Bronchial epithelial cell (primary cell): ENCODE measurements at regions not wholly inside any gene's neighbourhood (a gene's known extent, or its start where the extent isn't known, plus 50 kb on each side); places are given as distances from the start of the nearest gene placed in this dataset.
A peak's percentile ranks its signal among the peaks of the same experiment; 100 is the strongest.

Experiments used
- DNase-seq: peaks from one replicate; pipeline ENCODE4 v3.0.0-alpha.2; 2010; ENCODE audit warnings: low read depth
- FAIRE-seq: peaks from 2 replicates; lab custom pipeline; 2011; peaks lifted over from hg19 to GRCh38; lab: Jason Lieb, UNC
- H3K27me3 ChIP-seq: 2 replicates; pipeline ENCODE4 v1.5.1; 2011; ENCODE audit warnings: low read length; ENCODE audit not compliant: control insufficient read depth, insufficient read depth
- H3K36me3 ChIP-seq: 2 replicates; pipeline ENCODE4 v1.5.1; 2011; ENCODE audit warnings: low read length; ENCODE audit not compliant: control insufficient read depth, insufficient read depth
- H3K4me3 ChIP-seq: 2 replicates; pipeline ENCODE4 v1.5.1; 2011; ENCODE audit warnings: mild to moderate bottlenecking, low read depth, low read length, control low read depth
- CTCF ChIP-seq: IDR thresholded peaks from 2 replicates; pipeline ENCODE4 v1.5.1; 2011; ENCODE audit warnings: mild to moderate bottlenecking, moderate library complexity, low read length, control low read depth, inconsistent platforms; ENCODE audit not compliant: insufficient read depth, severe bottlenecking

DNA sequence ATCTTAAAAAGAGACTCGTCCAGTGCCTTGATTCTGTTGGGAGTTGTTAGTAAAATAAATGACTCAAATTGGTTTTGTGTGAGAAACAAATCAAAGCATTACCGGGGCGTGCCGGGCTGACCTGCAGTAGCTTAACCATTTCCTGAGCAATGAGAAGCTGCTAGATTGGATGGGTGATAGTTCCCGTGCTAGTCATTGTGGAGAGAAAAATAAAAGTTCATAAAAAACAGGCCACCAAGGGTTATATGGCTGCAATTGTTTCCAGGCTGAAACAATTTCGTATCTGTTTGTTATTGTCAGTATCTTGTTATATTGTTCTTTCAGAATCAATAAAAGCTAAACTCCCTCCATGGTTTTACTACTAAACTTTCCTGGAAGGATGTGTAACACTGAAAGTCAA is 314.4 kb downstream of the MTX2 start:
- no peaks in the 10 kb centered on the region for H3K36me3 ChIP-seq
- DNase-seq (peak; percentile 77), FAIRE-seq (no peak)
- no peak for TF ChIP-seq CTCF
- no peaks in the 10 kb centered on the region for H3K27me3 ChIP-seq
- no peak overlapping the region for H3K4me3 ChIP-seq

GRCh38 chr2:176584333-176584732 is 315.1 kb downstream of the MTX2 start:
- Histone ChIP-seq H3K4me3 (no peak overlapping the region), H3K36me3 (no peaks in the 10 kb centered on the region), H3K27me3 (no peaks in the 10 kb centered on the region)
- FAIRE-seq (no peak), DNase-seq (peak; percentile 78)
- no peak for TF ChIP-seq CTCF

DNA sequence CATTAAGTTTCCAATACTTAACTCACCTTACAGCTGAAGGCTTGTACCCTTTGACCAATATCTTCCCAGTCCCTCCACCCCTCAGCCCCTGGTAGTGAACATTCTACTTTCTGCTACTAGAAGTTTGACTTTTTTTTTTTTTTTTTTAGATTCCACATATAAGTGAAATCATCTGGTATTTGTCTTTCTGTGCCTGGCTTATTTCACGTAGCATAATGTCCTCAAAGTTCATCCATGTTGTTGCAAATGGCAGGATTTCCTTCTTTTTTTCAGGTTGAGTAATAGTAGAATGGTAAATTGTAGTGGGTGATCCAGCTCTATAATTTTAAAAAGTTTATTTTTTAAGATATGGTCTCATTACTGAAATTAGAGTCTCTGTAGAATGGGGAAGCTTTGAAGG is 316.0 kb downstream of the MTX2 start:
- Histone ChIP-seq H3K36me3 (no peaks in the 10 kb centered on the region), H3K27me3 (no peaks in the 10 kb centered on the region), H3K4me3 (no peak overlapping the region)
- DNase-seq, result no peak
- FAIRE-seq, result no peak
- TF ChIP-seq CTCF, result no peak

DNA sequence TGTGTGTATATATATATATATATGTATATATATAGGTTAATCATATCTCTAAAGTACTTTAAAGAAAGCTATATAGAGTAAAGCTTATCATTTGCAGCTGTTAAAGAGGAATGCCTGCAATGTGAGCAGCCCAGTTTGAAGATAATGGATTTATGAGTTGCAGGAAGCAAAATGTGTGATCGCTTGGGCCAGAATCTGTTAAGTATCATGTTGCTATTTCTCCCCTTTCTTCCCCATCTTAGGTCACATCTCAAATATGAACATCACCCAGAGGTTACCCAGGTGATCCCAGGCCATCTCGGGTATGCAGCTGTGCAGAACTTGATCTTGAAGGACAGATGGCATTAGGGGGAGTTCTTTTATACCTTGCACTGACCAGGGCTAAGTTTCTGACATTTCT is 316.5 kb downstream of the MTX2 start:
- Histone ChIP-seq H3K27me3 (no peaks in the 10 kb centered on the region), H3K4me3 (no peak overlapping the region), H3K36me3 (no peaks in the 10 kb centered on the region)
- no peak for FAIRE-seq
- no peak for TF ChIP-seq CTCF
- DNase-seq, result no peak

GRCh38 chr2:176589287-176589686 is 320.0 kb downstream of the MTX2 start:
- no peak for TF ChIP-seq CTCF
- H3K27me3 ChIP-seq, result no peaks in the 10 kb centered on the region
- no peak for DNase-seq
- H3K36me3 ChIP-seq, result no peaks in the 10 kb centered on the region
- no peak for FAIRE-seq
- no peak overlapping the region for H3K4me3 ChIP-seq

GRCh38 chr2:176589825-176590440 is 320.7 kb downstream of the MTX2 start:
- Histone ChIP-seq H3K36me3 (no peaks in the 10 kb centered on the region), H3K4me3 (no peak overlapping the region), H3K27me3 (no peaks in the 10 kb centered on the region)
- FAIRE-seq (no peak), DNase-seq (no peak)
- TF ChIP-seq CTCF, result no peak
